HUES6 (cell line): ENCODE measurements at regions not wholly inside any gene's neighbourhood (a gene's known extent, or its start where the extent isn't known, plus 50 kb on each side); places are given as distances from the start of the nearest gene placed in this dataset.

ENCODE experiments used
- H3K27ac ChIP-seq: 2 replicates; pipeline ENCODE4 v1.7.0; 2013; ENCODE audit warnings: low read depth, mild to moderate bottlenecking, low read length, inconsistent platforms
- H3K27me3 ChIP-seq: 2 replicates; pipeline ENCODE4 v1.6.1; 2013; ENCODE audit warnings: low read length; ENCODE audit not compliant: control insufficient read depth, insufficient read depth
- H3K36me3 ChIP-seq: 2 replicates; pipeline ENCODE4 v1.6.1; 2013; ENCODE audit warnings: low read length; ENCODE audit not compliant: control insufficient read depth, insufficient read depth
- H3K4me1 ChIP-seq: 2 replicates; pipeline ENCODE4 v1.6.1; 2013; ENCODE audit warnings: low read length; ENCODE audit not compliant: control insufficient read depth, insufficient read depth
- H3K4me3 ChIP-seq: 2 replicates; pipeline ENCODE4 v1.5.1; 2013; ENCODE audit warnings: low read depth, low read length
- H3K9ac ChIP-seq: one replicate; pipeline ENCODE4 v1.6.1; 2013; ENCODE audit warnings: mild to moderate bottlenecking, low read length
- H3K9me3 ChIP-seq: 2 replicates; pipeline ENCODE4 v1.6.1; 2013; ENCODE audit warnings: low read depth, low read length; ENCODE audit not compliant: control insufficient read depth, insufficient read depth

DNA sequence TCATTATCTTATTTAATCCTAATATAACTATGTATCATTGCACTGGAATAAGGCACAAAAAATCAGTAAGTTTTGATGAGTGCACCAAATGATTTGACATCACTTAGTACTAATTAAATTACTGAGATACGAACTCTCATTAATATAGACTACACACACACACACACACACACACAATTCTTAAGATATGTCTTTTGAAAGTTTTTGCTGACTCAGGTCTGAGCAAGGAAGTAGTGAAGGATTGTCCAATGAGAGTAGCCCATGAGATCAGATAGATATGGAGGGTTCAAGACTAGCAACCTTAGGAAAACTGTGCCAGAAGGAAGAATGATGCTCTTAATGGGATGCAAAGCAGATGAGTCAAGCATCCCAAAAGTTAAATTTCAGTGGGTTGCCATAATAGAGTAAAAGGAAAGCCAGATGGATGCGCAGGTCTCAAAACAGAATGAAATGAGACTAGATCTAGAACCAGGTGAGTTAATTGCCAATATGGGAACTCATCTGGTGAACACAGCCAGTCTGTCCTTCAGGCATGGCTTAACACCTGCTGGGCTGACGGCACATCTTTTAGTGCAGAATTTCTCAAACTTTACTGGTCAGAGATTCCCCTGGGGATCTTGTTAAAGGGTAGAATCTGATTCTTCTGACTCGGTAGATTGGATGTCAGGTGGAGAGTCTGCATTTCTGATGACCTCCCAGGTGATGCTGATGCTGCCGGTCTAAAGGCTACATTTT, 197.0 kb upstream of the NR4A3 start:
- Histone ChIP-seq H3K4me1 (0 out of 2 replicates have a peak, but pooled peaks cover 5% of the 10 kb centered on the region), H3K27ac (no peak overlapping the region), H3K36me3 (no peaks in the 10 kb centered on the region), H3K9me3 (no peaks in the 10 kb centered on the region), H3K4me3 (no peak overlapping the region), H3K9ac (no peak overlapping the region), H3K27me3 (no peaks in the 10 kb centered on the region)

DNA sequence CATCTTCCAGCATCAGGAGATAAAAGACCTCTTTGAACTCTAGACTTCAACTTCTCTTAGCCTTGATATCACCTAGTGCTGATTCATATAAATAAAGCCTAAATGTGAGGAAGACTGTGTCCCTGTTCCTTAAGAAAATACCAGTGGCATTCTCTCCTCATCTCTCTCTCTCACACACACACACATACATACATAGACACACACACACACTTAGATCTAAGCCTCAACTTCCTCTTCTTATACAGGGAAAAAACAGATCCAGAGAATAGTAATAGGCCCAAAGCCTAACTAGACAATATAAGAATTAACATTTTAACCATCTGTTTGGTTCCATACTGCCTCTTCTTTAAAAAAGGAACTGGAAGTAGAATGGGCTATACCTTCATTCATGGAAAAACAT, 195.3 kb upstream of the NR4A3 start:
- Histone ChIP-seq H3K9me3 (no peaks in the 10 kb centered on the region), H3K27me3 (no peaks in the 10 kb centered on the region), H3K9ac (no peak overlapping the region), H3K27ac (no peak overlapping the region), H3K4me1 (0 out of 2 replicates have a peak, but pooled peaks cover 5% of the 10 kb centered on the region), H3K36me3 (no peaks in the 10 kb centered on the region), H3K4me3 (no peak overlapping the region)

DNA sequence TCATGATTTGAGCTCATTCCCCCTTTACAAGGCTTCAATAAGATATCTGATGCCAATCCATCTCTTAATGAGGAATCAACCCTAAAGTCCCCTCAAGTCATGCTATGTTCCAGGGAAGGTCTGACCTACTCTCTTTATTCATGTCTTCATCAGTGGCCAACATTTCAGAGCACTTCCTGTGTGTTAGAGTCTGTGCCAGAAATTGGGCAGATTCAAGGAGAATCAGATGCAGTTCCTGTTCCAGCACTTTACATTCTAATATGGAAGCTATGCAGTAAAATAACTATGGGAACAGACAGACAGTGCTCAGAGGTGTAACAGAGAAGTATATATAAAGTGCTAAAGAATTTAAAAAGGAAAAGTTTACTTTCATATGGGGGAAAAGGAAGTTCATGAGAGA, 193.4 kb upstream of the NR4A3 start:
- H3K9ac ChIP-seq: no peak overlapping the region
- H3K4me3 ChIP-seq: no peak overlapping the region
- no peaks in the 10 kb centered on the region for H3K36me3 ChIP-seq
- H3K9me3 ChIP-seq: no peaks in the 10 kb centered on the region
- no peak overlapping the region for H3K27ac ChIP-seq
- H3K4me1 ChIP-seq: 0 out of 2 replicates have a peak, but pooled peaks cover 5% of the 10 kb centered on the region
- H3K27me3 ChIP-seq: no peaks in the 10 kb centered on the region

DNA sequence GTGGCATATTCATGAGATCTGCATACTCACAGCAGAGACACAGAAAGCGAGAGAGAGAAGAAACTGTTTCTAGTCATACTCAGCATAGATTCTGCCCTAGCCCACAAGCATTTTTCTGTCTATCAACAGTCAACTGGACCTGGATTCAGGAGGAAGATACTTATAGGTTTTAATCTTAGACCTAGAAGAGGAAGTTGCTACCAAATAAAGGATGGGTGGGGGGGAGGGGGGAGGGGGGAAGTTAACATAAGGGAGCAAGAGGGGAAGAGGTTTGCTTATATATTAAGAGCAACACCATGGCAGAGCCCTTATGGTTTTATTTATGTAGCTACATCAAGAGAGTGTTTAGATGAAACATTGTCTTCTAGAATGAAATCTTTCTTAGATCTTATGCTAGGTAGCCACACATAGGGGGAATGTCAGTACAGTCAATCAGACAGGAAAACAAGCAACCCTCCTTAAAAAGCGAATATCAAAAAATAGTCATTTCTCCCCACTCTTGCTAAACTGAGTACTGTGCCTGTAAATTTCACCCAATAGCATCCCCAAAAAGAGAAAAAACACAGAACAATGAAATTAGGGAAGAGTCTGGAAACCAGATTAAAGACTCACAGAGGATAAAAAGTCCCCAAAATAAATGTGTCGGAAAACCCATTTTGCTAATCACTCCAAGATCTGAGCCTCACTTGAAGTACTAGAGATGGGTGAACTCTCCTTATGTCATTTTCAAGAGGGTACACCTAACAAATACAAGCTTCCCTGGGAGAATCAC, 192.7 kb upstream of the NR4A3 start:
- H3K9ac ChIP-seq: no peak overlapping the region
- H3K27me3 ChIP-seq: no peaks in the 10 kb centered on the region
- H3K36me3 ChIP-seq: no peaks in the 10 kb centered on the region
- 0 out of 2 replicates have a peak, but pooled peaks cover 5% of the 10 kb centered on the region for H3K4me1 ChIP-seq
- no peak overlapping the region for H3K4me3 ChIP-seq
- H3K9me3 ChIP-seq: no peaks in the 10 kb centered on the region
- no peak overlapping the region for H3K27ac ChIP-seq

DNA sequence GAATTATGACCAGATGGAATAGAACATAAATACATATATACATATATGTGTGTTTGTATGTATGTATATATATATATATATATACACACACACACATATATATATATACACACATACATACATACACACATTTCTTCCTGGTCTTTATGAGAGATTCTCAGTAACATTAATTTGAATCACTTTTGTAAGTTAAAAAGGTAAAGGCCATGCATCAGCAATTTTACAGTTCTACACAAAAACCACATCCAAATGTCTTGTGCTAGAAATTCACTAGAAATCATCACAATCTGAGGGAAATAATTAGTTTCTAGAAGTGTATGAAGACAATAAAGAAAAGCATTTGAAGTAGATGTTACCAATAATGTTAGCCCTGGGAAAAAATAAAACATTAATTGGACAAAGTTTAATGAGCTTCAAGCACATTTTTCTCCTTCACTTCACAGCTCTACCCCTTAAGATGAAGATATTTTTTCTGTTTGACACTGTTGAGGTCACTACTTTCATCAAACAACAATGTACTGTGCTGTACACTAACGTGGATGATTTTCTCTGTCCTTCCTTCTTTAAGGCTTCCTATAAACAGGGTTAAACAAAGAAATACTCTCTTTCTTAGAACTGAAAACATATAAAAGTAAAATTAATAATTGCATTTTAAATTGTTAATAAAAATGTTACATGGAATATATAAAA, 189.2 kb upstream of the NR4A3 start:
- Histone ChIP-seq H3K27ac (no peak overlapping the region), H3K36me3 (no peaks in the 10 kb centered on the region), H3K9me3 (no peaks in the 10 kb centered on the region), H3K9ac (no peak overlapping the region), H3K4me1 (0 out of 2 replicates have a peak, but pooled peaks cover 5% of the 10 kb centered on the region), H3K4me3 (no peak overlapping the region), H3K27me3 (no peaks in the 10 kb centered on the region)

DNA sequence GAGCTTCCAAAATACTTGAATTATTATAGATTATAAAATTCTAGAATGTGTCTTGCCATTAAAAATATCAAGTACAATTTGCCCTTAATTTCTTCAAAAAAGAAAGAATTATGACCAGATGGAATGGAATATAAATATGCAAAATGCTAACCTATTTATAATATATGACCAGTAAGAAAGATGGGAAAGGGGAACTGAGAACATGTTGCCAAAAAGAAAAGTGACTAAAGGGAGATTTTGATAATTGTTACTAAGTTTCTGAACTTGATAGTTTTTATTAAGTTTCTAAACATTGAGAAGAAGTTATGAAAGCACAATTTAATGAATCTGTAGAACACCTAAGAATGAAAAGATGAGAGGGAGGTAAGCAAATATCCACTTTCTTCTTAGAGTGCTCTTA, 188.4 kb upstream of the NR4A3 start:
- no peaks in the 10 kb centered on the region for H3K27me3 ChIP-seq
- H3K36me3 ChIP-seq: no peaks in the 10 kb centered on the region
- no peak overlapping the region for H3K4me3 ChIP-seq
- H3K9me3 ChIP-seq: no peaks in the 10 kb centered on the region
- no peak overlapping the region for H3K27ac ChIP-seq
- 0 out of 2 replicates have a peak, but pooled peaks cover 5% of the 10 kb centered on the region for H3K4me1 ChIP-seq
- no peak overlapping the region for H3K9ac ChIP-seq

DNA sequence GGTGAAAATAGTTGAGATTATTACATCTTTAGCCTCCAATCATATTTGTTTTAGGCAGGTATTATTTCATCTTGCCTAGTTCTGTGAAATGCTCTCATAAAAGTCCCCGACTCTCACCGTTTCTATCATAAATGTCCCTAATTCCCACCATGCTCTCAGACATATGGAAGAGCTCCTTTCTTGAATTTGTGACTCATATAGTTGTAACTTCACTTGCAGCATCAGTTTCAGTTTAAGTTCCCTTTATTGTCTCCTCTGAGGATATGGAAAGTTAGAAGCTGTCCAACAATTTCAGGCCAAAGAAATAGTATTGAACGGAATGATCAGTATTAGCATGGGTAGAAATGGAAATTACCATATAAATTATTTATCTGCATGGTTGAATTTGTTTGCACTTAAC, 187.5 kb upstream of the NR4A3 start:
- Histone ChIP-seq H3K4me1 (no peaks in the 10 kb centered on the region), H3K27me3 (no peaks in the 10 kb centered on the region), H3K9ac (no peak overlapping the region), H3K27ac (no peak overlapping the region), H3K9me3 (no peaks in the 10 kb centered on the region), H3K36me3 (no peaks in the 10 kb centered on the region), H3K4me3 (no peak overlapping the region)

DNA sequence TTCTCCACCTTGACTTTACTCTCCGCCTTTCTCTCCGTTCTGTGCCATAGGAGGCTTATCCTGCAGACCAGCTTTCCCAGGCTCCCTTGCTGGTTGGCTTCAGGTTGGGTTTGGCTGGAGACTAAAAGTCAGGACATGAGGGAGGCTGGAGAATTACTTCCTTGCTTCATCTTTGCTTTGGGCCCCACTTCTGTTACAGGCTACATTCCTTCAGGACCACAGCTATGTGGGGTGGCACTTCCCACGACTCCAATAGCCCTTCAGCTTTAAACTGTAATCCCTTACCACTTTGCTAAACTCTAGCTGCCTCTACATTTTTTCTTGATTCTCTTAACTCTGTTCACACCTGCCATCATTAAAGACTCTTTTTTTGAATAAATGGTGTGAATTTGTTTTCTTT, 186.7 kb upstream of the NR4A3 start:
- no peak overlapping the region for H3K27ac ChIP-seq
- no peaks in the 10 kb centered on the region for H3K4me1 ChIP-seq
- no peak overlapping the region for H3K9ac ChIP-seq
- no peaks in the 10 kb centered on the region for H3K27me3 ChIP-seq
- H3K9me3 ChIP-seq: no peaks in the 10 kb centered on the region
- H3K4me3 ChIP-seq: no peak overlapping the region
- H3K36me3 ChIP-seq: no peaks in the 10 kb centered on the region

DNA sequence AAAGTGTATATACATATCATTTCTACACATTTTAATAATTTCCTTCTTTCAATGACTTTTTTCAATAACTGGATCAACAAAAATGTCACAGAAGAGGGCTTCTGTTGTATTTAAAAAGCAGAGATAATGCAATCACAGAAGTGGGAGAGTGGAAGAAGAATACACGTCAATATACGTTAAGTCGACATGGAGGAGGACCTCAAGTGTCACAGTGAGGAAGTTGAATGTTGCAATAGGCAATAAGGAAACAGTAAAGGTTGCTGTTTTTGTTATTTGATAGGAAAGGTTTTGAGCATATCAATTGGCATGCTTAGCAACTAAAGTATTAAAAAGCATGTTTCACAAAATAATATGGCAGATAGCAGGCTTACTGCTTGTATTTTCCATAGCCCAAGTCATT, 184.0 kb upstream of the NR4A3 start:
- Histone ChIP-seq H3K27ac (no peak overlapping the region), H3K36me3 (no peaks in the 10 kb centered on the region), H3K4me3 (no peak overlapping the region), H3K4me1 (no peaks in the 10 kb centered on the region), H3K9ac (no peak overlapping the region), H3K27me3 (no peaks in the 10 kb centered on the region), H3K9me3 (peaks cover 5% of the 10 kb centered on the region; the same call in 1 of the 2 replicates)

DNA sequence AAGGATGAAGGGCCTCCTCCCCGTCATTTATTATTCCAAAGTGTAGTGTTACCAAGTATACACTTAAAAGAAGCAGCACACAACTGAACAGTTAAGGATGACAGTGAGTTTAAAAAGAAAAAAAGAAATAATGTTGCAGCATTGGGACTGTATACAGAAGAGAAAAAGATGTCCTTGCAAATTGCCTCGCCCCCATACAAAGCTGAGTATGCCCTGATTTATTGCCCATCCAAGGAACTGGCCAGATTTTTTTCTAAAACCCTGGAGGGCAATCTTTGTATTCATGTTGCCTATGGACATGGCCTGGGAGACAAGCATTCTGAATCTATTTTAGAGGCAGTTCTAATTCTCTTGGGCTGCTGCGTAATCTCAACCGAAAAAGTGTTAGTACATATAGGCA, 182.7 kb upstream of the NR4A3 start:
- Histone ChIP-seq H3K9me3 (peaks cover 5% of the 10 kb centered on the region; the same call in 1 of the 2 replicates), H3K4me3 (no peak overlapping the region), H3K9ac (no peak overlapping the region), H3K27ac (no peak overlapping the region), H3K4me1 (no peaks in the 10 kb centered on the region), H3K27me3 (no peaks in the 10 kb centered on the region), H3K36me3 (no peaks in the 10 kb centered on the region)

DNA sequence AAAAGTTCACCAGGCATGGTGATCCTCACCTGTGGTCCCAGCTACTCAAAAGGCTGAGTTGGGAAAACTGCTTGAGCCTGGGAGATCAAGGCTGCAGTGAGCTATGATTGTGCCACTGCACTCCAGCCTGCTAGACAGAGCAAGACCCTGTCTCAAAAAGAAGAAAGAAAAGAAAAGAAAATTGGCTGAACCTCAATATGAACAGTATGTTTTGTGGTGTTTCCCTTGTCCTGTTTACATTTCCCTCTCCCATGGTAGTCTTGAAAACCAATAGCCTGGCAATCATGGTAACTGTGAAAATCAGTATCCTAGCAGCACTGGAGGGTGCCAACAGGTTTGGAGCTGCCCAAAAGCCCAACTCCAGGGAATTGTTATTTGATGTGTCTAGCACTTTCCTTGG, 174.1 kb upstream of the NR4A3 start:
- H3K27me3 ChIP-seq: no peaks in the 10 kb centered on the region

More for the DNA sequence above, 174.1 kb upstream of the NR4A3 start:
- H3K4me1 ChIP-seq: no peaks in the 10 kb centered on the region
- H3K4me3 ChIP-seq: no peak overlapping the region
- no peaks in the 10 kb centered on the region; the same call in 1 of the 2 replicates for H3K9me3 ChIP-seq
- no peaks in the 10 kb centered on the region for H3K36me3 ChIP-seq
- H3K27ac ChIP-seq: no peak overlapping the region
- H3K9ac ChIP-seq: no peak overlapping the region
